ENCODE measurements at regions not wholly inside any gene's neighbourhood (a gene's known extent, or its start where the extent isn't known, plus 50 kb on each side); places are given as distances from the start of the nearest gene placed in this dataset.

GRCh38 chr15:35174948-35175347 lies 89.9 kb upstream of the NANOGP8 start:
- no peak overlapping the region for H3K4me3 ChIP-seq (ENCODE audit: low read length)
- no peaks in the 10 kb centered on the region for H3F3A ChIP-seq (ENCODE audit: insufficient read depth, low read length, poor library complexity, severe bottlenecking)
- H3K27me3 ChIP-seq (ENCODE audit: insufficient read depth, low read depth, low read length): no peaks in the 10 kb centered on the region
- no peaks in the 10 kb centered on the region for H3K9me3 ChIP-seq (ENCODE audit: low read length)
- H4K20me1 ChIP-seq (ENCODE audit: insufficient read depth): no peaks in the 10 kb centered on the region
- no peaks in the 10 kb centered on the region for H3K9me2 ChIP-seq (ENCODE audit: insufficient read depth, low read length)
- no peak overlapping the region for H3K9ac ChIP-seq (ENCODE audit: low read length)
- H3K36me3 ChIP-seq (ENCODE audit: insufficient read depth, low read length): no peaks in the 10 kb centered on the region
- H3K4me2 ChIP-seq (ENCODE audit: low read length): no peak overlapping the region
- H3K79me2 ChIP-seq (replicated peaks; ENCODE audit: insufficient read depth, low read length): no peaks in the 10 kb centered on the region
- TF ChIP-seq, protein P1, sequence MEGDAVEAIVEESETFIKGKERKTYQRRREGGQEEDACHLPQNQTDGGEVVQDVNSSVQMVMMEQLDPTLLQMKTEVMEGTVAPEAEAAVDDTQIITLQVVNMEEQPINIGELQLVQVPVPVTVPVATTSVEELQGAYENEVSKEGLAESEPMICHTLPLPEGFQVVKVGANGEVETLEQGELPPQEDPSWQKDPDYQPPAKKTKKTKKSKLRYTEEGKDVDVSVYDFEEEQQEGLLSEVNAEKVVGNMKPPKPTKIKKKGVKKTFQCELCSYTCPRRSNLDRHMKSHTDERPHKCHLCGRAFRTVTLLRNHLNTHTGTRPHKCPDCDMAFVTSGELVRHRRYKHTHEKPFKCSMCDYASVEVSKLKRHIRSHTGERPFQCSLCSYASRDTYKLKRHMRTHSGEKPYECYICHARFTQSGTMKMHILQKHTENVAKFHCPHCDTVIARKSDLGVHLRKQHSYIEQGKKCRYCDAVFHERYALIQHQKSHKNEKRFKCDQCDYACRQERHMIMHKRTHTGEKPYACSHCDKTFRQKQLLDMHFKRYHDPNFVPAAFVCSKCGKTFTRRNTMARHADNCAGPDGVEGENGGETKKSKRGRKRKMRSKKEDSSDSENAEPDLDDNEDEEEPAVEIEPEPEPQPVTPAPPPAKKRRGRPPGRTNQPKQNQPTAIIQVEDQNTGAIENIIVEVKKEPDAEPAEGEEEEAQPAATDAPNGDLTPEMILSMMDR (IDR thresholded peaks at IDR 0.05; ENCODE audit: poor library complexity, severe bottlenecking): no peak
- TF ChIP-seq MXI1 (conservative IDR thresholded peaks at IDR 0.05; ENCODE audit: poor library complexity, severe bottlenecking): no peak
- TF ChIP-seq, protein P2, sequence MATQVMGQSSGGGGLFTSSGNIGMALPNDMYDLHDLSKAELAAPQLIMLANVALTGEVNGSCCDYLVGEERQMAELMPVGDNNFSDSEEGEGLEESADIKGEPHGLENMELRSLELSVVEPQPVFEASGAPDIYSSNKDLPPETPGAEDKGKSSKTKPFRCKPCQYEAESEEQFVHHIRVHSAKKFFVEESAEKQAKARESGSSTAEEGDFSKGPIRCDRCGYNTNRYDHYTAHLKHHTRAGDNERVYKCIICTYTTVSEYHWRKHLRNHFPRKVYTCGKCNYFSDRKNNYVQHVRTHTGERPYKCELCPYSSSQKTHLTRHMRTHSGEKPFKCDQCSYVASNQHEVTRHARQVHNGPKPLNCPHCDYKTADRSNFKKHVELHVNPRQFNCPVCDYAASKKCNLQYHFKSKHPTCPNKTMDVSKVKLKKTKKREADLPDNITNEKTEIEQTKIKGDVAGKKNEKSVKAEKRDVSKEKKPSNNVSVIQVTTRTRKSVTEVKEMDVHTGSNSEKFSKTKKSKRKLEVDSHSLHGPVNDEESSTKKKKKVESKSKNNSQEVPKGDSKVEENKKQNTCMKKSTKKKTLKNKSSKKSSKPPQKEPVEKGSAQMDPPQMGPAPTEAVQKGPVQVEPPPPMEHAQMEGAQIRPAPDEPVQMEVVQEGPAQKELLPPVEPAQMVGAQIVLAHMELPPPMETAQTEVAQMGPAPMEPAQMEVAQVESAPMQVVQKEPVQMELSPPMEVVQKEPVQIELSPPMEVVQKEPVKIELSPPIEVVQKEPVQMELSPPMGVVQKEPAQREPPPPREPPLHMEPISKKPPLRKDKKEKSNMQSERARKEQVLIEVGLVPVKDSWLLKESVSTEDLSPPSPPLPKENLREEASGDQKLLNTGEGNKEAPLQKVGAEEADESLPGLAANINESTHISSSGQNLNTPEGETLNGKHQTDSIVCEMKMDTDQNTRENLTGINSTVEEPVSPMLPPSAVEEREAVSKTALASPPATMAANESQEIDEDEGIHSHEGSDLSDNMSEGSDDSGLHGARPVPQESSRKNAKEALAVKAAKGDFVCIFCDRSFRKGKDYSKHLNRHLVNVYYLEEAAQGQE (IDR thresholded peaks at IDR 0.05; ENCODE audit: borderline replicate concordance): no peak
- no peak for TF ChIP-seq RAD21 (conservative IDR thresholded peaks at IDR 0.05)
- no peak for TF ChIP-seq TAF1 (IDR thresholded peaks at IDR 0.05; ENCODE audit: low read depth)
- no peak for TF ChIP-seq SMC3 (conservative IDR thresholded peaks at IDR 0.05; ENCODE audit: poor library complexity)
- TF ChIP-seq POLR2AphosphoS5 (IDR thresholded peaks at IDR 0.05): peak; percentile 73
- no peak overlapping the region for H3K27ac ChIP-seq (ENCODE audit: low read length)
- H2AFZ ChIP-seq (ENCODE audit: low read depth, low read length): no peak overlapping the region

DNA sequence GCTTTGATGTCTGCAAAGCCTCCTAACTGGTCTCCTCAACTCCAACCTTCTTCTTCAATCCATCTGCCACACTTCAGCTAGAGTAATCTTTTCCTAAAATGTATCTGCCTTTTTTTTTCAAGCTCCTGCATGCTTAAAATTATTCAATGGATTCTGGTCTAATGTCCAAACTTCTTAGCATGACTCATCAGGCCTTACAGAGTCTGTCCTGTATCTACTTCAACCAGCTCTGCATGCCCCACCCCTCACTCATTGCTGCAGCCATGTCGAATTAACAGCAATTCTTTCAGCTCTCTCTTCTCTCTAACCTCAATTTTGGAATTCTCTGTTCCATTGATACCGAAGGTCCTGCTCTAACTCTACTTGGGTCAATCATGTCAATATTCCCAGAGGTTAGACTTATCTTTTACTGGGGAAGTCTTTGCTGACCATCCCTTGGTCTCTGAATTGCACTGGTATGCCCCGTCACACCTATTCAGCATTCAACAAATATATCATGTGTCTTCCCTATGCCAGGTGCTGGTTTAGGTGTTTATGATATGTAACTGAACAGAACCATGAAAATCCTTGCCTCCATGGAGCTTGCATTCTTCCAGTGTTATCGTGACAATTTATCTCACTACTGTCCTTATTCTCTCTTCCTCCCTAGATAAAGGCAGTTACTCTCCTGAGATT lies 88.5 kb upstream of the NANOGP8 start:
- no peak overlapping the region for H3K9ac ChIP-seq (ENCODE audit: low read length)
- no peak overlapping the region for H2AFZ ChIP-seq (ENCODE audit: low read depth, low read length)
- H3K27ac ChIP-seq (ENCODE audit: low read length): no peak overlapping the region
- no peaks in the 10 kb centered on the region for H3K36me3 ChIP-seq (ENCODE audit: insufficient read depth, low read length)
- H3K79me2 ChIP-seq (replicated peaks; ENCODE audit: insufficient read depth, low read length): no peaks in the 10 kb centered on the region
- no peak overlapping the region for H3K4me2 ChIP-seq (ENCODE audit: low read length)
- no peaks in the 10 kb centered on the region for H3K9me2 ChIP-seq (ENCODE audit: insufficient read depth, low read length)
- no peaks in the 10 kb centered on the region for H3K9me3 ChIP-seq (ENCODE audit: low read length)
- H3K27me3 ChIP-seq (ENCODE audit: insufficient read depth, low read depth, low read length): no peaks in the 10 kb centered on the region
- no peaks in the 10 kb centered on the region for H4K20me1 ChIP-seq (ENCODE audit: insufficient read depth)
- no peak overlapping the region for H3K4me3 ChIP-seq (ENCODE audit: low read length)
- H3F3A ChIP-seq (ENCODE audit: insufficient read depth, low read length, poor library complexity, severe bottlenecking): no peaks in the 10 kb centered on the region
- TF ChIP-seq RAD21 (conservative IDR thresholded peaks at IDR 0.05) (no peak), EP300 (conservative IDR thresholded peaks at IDR 0.05; ENCODE audit: poor library complexity, severe bottlenecking) (no peak), POLR2AphosphoS5 (IDR thresholded peaks at IDR 0.05) (no peak), MXI1 (conservative IDR thresholded peaks at IDR 0.05; ENCODE audit: poor library complexity, severe bottlenecking) (no peak), TAF1 (IDR thresholded peaks at IDR 0.05; ENCODE audit: low read depth) (no peak), SMC3 (conservative IDR thresholded peaks at IDR 0.05; ENCODE audit: poor library complexity) (no peak), EZH2 (IDR thresholded peaks at IDR 0.05; ENCODE audit: borderline replicate concordance, insufficient read depth, low read length, poor library complexity, severe bottlenecking) (no peak)
- TF ChIP-seq, protein P1 (IDR thresholded peaks at IDR 0.05; ENCODE audit: poor library complexity, severe bottlenecking): no peak
- TF ChIP-seq, protein P2 (IDR thresholded peaks at IDR 0.05; ENCODE audit: borderline replicate concordance): no peak

All from neural cell (in vitro differentiated cells).